SHP77 (cell line): ENCODE measurements at regions not wholly inside any gene's neighbourhood (a gene's known extent, or its start where the extent isn't known, plus 50 kb on each side); places are given as distances from the start of the nearest gene placed in this dataset.
A peak's percentile ranks its signal among the peaks of the same experiment; 100 is the strongest.
"Not testable (repeated sequence)": the region's sequence is repeated elsewhere in the genome, so short reads cannot be mapped to it uniquely, and the experiment has no call there.

ENCODE experiments used
- DNase-seq, 2 experiments: peaks; one replicate each; lab custom pipeline; 2025; lab: John Stamatoyannopoulos, UW

- DNase-seq = peak in 1 of 2 experiments; percentile 10
Measured at GRCh38 chr4:133320576-133321170, 171.6 kb downstream of the PCDH10 start.

GRCh38 chr4:133316909-133317308 lies 167.8 kb downstream of the PCDH10 start:
- DNase-seq = no peak

- no peak for DNase-seq
Measured at GRCh38 chr4:133314991-133315390, 165.9 kb downstream of the PCDH10 start.

GRCh38 chr4:133287396-133287795 lies 138.3 kb downstream of the PCDH10 start:
- DNase-seq = no peak

GRCh38 chr4:133278591-133278990 lies 129.5 kb downstream of the PCDH10 start:
- no peak for DNase-seq

GRCh38 chr4:133277940-133278339 lies 128.8 kb downstream of the PCDH10 start:
- DNase-seq = not testable (repeated sequence)

GRCh38 chr4:133275246-133275645 lies 126.2 kb downstream of the PCDH10 start:
- DNase-seq = no peak

- no peak for DNase-seq
Measured at GRCh38 chr4:133273401-133273800, 124.3 kb downstream of the PCDH10 start.

GRCh38 chr4:133270021-133270570 lies 121.0 kb downstream of the PCDH10 start:
- no peak for DNase-seq

GRCh38 chr4:133268205-133268604 lies 119.1 kb downstream of the PCDH10 start:
- DNase-seq = no peak

GRCh38 chr4:133267506-133267905 lies 118.4 kb downstream of the PCDH10 start:
- DNase-seq = not testable (repeated sequence)

GRCh38 chr4:133266966-133267365 lies 117.9 kb downstream of the PCDH10 start:
- DNase-seq = not testable (repeated sequence)

GRCh38 chr4:133264251-133264650 lies 115.2 kb downstream of the PCDH10 start:
- not testable (repeated sequence) for DNase-seq

- no peak for DNase-seq
Measured at GRCh38 chr4:133263104-133263503, 114.0 kb downstream of the PCDH10 start.

- DNase-seq = no peak
Measured at GRCh38 chr4:133247861-133248260, 98.8 kb downstream of the PCDH10 start.

- no peak for DNase-seq
Measured at GRCh38 chr4:133245226-133245625, 96.1 kb downstream of the PCDH10 start.
